HG02943 (cell line): ENCODE measurements at regions not wholly inside any gene's neighbourhood (a gene's known extent, or its start where the extent isn't known, plus 50 kb on each side); places are given as distances from the start of the nearest gene placed in this dataset.
"Not testable (repeated sequence)": the region's sequence is repeated elsewhere in the genome, so short reads cannot be mapped to it uniquely, and the experiment has no call there.

Experiments used
- ATAC-seq: cut with Tn5 transposase; IDR thresholded peaks from one replicate; pipeline ENCODE4 v1.9.1; 2021; ENCODE audit warnings: mild to moderate bottlenecking, low read depth, moderate library complexity; ENCODE audit not compliant: unreplicated experiment

- ATAC-seq: no peak
Measured at GRCh38 chr7:17436126-17436525, 137.7 kb downstream of the AHR start.

GRCh38 chr7:17437586-17437985 lies 139.1 kb downstream of the AHR start:
- no peak for ATAC-seq

- not testable (repeated sequence) for ATAC-seq
Measured at GRCh38 chr7:17440025-17440784, 141.8 kb downstream of the AHR start.

GRCh38 chr7:17440831-17441230 lies 142.4 kb downstream of the AHR start:
- ATAC-seq: no peak

GRCh38 chr7:17441557-17441956 lies 143.1 kb downstream of the AHR start:
- ATAC-seq: no peak

GRCh38 chr7:17444151-17444550 lies 145.7 kb downstream of the AHR start:
- ATAC-seq: no peak

GRCh38 chr7:17444673-17445072 lies 146.2 kb downstream of the AHR start:
- no peak for ATAC-seq

GRCh38 chr7:17446340-17446739 lies 147.9 kb downstream of the AHR start:
- ATAC-seq: no peak

- ATAC-seq: no peak
Measured at GRCh38 chr7:17447728-17448478, 149.5 kb downstream of the AHR start.

- ATAC-seq: no peak
Measured at GRCh38 chr7:17448479-17449423, 150.3 kb downstream of the AHR start.

- no peak for ATAC-seq
Measured at GRCh38 chr7:17456541-17456940, 158.1 kb downstream of the AHR start.

- ATAC-seq: no peak
Measured at GRCh38 chr7:17460001-17460400, 161.5 kb downstream of the AHR start.

GRCh38 chr7:17460665-17461064 lies 162.2 kb downstream of the AHR start:
- no peak for ATAC-seq

- ATAC-seq: no peak
Measured at GRCh38 chr7:17462131-17462631, 163.7 kb downstream of the AHR start.

- ATAC-seq: no peak
Measured at GRCh38 chr7:17463511-17464085, 165.1 kb downstream of the AHR start.

- no peak for ATAC-seq
Measured at GRCh38 chr7:17466216-17466615, 167.8 kb downstream of the AHR start.

- ATAC-seq: no peak
Measured at GRCh38 chr7:17467386-17467945, 169.0 kb downstream of the AHR start.

- no peak for ATAC-seq
Measured at GRCh38 chr7:17471325-17471724, 172.9 kb downstream of the AHR start.

GRCh38 chr7:17472518-17472917 lies 174.1 kb downstream of the AHR start:
- ATAC-seq: no peak

GRCh38 chr7:17472939-17473338 lies 174.5 kb downstream of the AHR start:
- ATAC-seq: no peak
